ENCODE measurements at regions not wholly inside any gene's neighbourhood (a gene's known extent, or its start where the extent isn't known, plus 50 kb on each side); places are given as distances from the start of the nearest gene placed in this dataset.
"Not testable (repeated sequence)": the region's sequence is repeated elsewhere in the genome, so short reads cannot be mapped to it uniquely, and the experiment has no call there.

DNA sequence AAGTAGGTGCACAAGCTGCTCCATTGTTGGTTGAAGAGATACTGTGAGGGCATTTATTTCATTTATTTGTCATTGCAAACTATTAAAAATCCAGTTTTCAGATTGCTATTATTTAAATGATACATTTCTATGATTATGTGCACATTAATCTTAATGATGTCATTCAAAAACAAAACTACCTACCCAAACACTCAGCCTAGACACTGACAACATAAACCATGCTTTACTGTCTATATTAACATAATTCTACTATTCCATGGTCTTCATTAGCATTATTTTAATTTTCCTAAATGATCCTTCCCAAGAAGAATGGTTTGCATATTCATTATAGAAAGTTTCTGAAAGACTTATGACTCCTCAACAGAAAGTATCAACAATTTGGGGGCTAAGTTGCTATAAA is 813.0 kb upstream of the SLITRK5 start:
- no peak for DNase-seq (ENCODE audit: low read depth)

DNA sequence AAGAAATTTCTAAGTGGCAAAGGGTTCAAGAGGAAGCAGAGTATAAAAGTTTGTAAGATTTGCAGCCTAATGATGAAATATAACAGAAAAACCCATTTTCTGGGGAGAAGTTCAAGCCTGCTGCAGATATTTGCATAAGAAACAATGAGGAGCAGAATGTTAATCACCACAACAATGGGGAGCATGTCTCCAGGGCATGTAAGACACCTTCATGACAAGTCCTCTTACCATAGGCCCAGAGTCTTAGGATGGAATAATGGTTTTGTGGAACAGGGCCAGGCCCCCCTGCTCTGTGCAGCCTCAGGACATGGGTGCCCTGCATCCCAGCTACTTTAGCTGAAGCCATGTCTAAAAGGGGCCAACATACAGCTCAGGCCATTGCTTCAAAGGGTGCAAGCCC is 809.0 kb upstream of the SLITRK5 start:
- no peak for DNase-seq (ENCODE audit: low read depth)

DNA sequence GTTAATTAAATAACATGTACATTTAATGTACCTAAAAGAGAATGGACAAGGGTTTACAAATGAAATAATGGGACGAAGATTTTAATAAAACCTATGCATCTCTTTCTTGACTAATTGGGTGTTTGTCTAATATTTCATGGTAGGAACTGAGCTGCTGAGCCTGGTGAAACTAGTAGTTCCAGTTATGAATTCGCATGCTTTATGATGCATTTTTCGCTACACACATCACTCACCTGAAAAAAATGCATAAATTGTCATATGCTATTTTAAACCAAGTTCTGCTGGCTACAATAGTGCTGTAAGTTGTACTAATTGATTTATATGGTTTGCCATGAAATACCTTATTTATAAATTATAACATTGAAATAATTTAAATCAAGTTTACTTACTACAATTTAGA is 806.8 kb upstream of the SLITRK5 start:
- DNase-seq (ENCODE audit: low read depth) = no peak

DNA sequence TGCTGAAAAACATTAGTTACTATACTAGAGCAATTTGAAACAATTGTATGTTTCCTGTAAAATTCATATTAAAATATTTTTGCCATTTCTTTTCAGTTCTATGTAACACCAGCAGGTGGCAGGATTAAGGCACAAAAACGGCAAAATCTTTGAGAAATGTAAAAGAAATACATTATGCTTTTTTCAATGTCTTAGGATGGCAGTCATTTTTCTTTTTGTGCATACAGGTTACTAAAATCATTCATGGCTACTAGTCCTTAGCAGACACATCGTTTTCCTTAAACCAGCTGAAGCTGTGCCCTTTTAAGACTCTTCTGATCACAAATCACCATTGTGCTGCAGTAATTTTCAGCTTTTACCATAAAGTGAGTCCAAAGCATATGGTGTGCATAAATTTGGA is 800.7 kb upstream of the SLITRK5 start:
- DNase-seq (ENCODE audit: low read depth) = no peak

DNA sequence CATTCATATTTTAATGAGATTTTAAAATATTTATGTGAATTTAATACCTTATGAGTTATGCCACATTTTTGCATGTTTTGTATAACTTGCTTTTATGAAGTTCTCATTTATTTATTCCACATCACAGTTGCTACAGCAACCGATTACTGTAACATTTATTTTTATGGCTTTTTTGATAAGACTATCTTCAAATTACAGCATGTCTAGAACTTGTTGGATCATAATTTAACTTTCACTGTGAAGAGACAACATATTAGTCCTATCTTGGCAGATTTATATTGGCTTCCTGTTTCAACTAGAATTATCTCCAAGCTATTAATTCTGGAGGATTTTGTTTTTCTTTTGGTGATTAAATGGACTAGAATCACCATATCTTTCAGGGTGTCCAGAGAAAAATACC is 793.7 kb upstream of the SLITRK5 start:
- DNase-seq (ENCODE audit: low read depth) = no peak

DNA sequence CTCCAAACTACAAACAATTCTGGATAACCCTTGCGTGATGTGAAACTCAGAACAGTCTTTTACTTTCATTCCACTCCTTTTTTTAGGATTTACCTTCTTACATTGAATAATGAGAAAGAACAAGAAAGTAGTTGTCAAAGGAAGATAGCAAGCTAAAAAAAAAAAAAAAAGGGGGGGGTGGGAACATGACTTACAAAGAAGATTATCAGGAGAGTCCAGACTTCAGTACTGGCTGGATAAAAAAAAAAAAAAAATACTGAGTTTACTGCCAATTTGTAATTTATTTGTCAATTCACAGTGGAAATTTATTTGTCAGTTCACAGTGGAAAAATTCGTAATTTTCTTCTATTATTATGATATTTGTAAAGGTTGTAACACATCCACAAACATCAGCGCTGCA is 792.4 kb upstream of the SLITRK5 start:
- DNase-seq (ENCODE audit: low read depth) = no peak

DNA sequence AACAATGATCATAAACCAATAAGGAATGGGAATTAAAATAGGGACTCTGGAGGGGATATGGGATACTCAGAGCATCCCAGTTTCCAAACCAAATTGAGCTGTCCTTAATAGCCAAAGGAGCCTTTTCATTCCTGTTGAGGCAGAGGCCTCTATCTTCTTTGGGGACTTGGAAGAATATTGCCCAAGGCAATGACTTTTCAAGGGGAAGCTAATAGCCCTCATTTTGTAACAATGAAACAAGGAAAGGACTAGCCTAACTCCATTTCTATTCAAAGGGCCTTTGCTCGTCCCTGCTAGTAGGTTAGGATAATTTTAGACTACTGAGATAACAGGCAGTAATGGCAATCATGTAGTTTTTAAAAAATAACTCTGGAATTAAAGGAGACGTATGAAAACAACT is 789.8 kb upstream of the SLITRK5 start:
- no peak for DNase-seq (ENCODE audit: low read depth)

DNA sequence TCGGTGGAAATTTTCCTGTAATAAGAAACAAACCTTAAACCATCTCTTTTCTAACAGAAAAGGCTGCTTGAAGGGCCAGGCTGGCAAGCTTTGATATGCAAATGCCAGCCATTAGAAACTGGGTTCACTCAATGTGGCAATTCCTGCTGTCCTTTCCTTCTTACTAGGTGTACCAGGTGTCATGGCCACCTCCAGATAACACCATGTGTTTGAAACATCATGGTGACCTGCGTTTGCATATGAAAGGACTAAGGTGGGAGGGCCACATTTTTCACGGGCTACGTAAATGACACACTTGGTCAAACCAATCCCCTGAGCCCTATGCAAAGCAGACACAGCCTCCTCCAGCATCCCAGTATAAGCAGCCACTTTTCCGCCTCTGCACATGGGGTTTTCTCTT is 789.1 kb upstream of the SLITRK5 start:
- no peak for DNase-seq (ENCODE audit: low read depth)

DNA sequence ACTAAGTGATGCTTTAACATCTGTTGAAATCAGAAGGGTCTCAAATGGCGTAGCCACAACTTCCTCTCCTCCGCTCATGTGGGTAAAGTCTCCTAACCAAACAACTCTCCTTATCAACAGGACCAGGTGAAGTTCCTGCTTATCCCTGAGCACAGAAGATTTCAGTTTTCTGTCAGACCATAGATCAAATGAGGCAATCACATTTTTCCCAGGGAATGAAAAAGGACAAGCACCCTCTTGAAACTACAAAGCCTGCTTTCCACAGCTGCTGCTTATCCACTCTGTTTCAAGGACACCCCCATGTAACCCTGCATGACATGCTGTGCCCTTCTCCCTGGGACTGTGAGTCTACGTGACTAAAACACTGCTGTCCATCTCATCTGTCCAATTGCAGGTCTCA is 788.3 kb upstream of the SLITRK5 start:
- DNase-seq (ENCODE audit: low read depth) = no peak

DNA sequence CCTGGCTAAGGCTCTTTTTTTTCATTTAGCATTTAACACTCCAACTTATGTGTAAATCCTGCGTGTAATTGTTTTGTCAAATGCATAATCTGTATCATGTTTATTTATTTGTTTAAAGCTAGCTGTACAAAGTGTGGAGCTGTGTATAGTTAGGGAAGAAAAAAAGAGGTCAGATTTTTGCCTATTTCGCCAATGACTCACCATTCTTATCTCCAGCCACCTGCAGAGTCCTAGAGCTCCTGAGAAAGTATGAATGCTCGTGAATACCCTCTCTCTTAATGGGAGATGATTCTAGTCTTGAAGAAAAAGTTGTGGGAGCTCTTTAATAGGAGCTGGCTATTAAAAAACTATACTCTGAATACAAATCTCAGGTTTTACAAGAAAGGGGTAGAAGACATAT is 778.8 kb upstream of the SLITRK5 start:
- DNase-seq (ENCODE audit: low read depth) = no peak

DNA sequence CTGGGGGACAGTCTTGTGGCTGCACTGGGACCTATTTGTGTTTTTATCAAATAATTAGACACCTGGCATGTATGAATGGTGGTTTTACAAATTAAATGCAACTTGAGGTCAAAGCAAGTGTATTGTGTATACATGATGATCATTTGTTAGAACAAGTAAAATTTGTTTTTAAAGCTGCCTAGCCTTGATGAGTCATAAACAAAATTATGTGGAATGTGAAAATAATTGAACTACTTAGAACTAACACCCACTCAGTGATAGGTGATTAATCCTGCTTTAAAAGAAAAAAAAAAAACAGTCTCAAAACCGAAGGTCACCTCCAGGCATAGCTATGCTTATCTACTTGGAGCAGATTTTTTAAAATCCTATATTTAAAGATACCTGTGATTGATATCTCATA is 770.3 kb upstream of the SLITRK5 start:
- DNase-seq (ENCODE audit: low read depth) = no peak

DNA sequence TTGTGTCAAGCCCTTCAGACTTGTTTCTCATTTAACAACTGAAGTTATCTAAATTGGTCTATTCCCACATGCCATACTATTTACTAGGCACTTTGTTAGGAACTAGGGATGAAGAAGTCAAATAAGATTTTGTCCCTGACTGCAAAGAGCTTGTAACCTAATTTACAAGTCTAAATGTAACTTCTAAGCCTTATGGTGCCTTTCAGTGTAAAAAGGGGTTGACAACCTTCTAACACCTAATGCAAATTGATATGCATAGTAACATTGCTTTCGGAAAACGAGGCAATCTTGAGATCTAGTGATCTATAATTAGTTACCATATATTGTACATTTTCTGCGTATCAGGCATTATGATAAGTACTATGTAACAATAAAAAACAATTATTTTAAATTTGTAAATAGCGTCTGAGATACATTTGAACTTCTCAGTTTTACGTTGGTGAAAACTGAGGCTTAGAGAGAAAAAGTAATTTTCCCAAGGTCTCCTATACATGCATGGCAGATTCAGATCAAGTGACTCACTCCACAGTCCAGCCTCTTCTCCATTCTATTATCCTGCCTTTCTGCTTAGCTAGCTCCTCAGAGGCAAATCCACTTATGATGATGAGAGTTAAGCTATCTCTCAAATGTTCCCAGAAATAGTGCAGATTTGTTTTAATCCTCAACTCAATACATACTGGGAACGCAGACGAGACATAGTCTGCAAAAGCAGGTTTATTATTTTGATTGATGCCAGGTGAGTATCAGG is 764.9 kb upstream of the SLITRK5 start:
- DNase-seq (ENCODE audit: low read depth) = no peak

DNA sequence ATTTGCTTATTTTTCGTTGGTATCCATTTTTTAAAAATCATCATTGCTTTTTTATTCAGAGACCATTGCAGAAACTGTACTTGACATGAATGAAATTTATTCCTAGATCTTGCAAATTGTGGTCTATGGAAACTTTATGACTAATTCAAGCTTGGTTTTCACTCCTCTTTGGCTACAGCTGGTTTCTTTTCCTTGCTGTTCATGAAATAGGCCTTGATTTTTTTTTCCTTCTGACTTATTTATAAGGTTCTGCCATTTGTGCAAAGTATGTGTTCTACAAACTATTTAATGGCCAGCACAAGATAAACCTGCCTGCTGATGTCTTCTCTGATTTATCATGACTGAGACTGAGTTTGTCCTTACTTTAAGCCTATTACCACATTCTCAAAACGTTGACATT is 764.0 kb upstream of the SLITRK5 start:
- no peak for DNase-seq (ENCODE audit: low read depth)

DNA sequence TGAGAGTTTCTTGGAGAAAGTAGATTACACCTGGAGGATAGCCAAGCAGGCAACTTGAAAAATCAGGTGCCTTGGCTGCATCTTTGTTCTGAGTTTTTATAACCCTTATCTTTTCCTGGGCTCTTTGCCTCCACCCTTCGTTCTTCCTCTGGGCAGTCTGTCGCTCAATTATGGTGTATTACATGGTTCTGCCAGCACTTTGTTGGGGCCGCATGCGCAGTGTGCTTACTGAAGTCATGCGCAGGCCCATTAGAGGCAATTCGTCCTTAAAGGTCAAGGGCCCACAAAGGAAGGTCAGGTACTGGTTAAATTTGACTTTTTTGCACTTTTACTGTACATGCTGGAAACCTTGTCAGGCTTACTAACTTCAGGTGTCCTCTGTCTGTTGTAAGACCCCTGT is 761.9 kb upstream of the SLITRK5 start:
- no peak for DNase-seq (ENCODE audit: low read depth)

DNA sequence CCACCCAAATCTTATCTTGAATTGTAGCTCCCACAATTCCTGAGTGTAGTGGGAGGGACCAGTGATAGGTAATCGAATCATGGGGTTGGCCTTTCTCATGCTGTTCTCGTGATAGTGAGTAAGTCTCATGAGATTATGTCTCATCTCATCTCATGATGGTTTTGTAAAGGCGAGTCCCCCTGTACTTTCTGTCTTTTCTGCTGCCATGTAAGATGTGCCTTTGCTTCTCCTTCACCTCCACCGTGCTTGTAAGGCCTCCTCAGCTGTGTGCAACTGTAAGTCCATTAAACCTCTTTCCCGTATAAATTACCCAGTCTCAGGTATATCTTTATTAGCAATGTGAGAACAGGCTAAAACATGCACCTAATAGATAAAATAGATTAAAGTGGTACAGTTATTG is 756.4 kb upstream of the SLITRK5 start:
- no peak for DNase-seq (ENCODE audit: low read depth)

DNA sequence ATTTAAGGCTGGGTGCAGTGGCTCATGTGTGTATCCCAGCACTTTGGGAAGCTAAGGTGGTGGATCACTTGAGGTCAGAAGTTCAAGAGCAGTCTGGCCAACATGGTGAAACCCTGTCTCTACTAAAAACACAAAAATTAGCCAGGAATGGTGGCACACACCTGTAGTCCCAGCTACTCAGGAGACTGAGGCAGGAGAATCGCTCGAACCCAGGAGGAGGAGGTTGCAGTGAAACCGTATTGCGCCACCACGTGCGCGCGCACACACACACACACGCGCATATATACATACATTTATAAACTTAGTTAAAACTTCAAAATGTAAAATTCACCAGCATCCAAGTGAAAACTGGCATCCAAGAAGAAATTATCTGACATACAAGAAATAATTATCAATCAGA is 753.7 kb upstream of the SLITRK5 start:
- not testable (repeated sequence) for DNase-seq (ENCODE audit: low read depth)

DNA sequence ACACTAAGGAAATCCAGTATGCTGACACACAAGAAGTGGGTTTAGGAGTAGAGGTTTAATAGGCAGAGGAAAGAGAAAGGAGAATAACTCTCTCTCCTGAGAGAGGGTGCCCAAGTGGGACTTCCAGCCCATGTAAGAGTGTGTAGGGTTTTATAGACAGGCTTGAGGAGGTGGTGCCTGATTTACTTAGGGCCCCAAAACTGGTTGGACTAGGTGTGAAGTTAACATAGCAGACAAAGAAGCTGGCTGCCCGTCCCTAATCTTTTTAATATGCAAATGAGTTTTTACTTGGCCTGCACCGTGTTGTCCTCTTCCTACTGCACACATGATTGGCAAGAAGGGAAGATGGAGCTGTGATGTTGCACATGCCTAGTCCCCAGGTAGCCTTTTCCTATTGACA is 752.5 kb upstream of the SLITRK5 start:
- no peak for DNase-seq (ENCODE audit: low read depth)

DNA sequence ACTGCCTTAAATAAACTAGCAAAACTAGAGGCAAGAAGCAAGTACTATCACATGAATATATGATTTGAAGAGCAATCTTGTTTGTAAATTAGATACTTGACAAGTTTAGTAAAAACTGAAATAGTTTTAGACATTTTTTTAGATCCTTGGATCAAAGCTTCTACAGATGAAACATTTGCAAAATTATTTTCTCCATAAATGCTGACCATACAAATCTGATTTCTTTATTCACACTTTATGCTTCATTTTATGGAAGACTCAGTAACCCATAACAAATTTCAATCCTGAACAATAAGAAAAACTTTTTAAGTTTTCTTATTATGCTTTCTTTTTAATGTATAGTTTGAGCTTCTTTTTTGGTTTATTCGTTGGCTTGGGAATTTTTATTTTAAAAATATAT is 750.2 kb upstream of the SLITRK5 start:
- no peak for DNase-seq (ENCODE audit: low read depth)

DNA sequence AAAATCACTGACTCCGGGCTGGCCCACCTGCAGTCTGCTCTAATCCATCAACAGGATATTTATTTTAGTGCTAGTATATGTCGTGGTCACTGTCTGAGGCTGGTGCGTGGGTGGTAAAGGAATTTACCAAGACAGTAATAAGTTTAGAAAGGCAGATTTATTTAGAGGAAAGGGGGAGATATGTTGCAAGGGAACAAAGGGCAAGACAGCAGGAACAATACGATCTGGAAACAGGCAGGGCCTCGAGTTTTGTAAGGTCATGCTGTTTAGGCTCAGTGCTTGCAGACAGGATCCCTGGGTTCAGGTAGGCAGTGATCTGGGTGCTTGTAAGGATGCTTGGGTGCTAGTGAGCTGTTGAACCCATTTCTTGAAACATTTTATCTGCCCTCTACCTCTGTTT is 748.2 kb upstream of the SLITRK5 start:
- DNase-seq (ENCODE audit: low read depth) = no peak

DNA sequence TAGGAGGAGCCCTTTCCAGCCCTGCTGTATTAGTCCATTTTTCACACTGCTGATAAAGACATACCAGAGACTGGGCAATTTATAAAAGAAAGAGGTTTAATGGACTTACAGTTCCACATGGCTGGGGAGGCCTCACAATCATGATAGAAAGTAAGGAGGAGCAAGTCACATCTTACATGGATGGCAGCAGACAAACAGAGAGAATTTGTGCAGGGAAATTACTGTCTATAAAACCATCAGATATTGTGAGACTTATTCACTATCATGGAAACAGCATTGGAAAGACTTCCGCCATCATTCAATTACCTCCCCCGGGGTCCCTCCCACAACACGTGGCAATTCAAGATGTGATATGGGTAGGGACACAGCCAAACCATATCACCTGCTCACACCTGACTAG is 744.3 kb upstream of the SLITRK5 start:
- not testable (repeated sequence) for DNase-seq (ENCODE audit: low read depth)

DNA sequence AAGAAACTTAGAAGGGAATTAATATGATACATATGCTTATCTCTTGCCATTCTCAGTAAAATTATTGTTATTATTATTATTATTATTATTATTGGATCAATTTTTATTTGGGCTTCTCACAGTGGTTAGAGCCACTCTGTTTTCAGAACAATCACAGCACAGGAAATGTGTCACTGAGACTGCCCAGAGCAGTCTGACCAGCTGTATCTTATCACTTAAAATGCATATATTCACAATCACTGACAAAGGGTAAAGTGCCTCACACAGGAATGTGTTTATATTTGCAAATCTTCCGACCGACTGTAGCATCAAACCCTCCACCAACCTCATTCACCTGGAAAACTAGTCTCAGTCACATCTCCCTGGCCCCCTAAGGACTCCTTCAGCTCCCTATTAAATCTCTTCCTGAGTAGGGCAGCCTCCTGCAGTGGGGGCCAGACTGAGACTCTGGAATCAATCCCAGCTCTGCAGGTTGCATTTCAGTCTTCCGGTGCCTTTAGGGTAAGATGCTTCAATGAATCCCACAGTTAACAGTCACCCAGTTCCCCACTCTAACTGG is 738.3 kb upstream of the SLITRK5 start:
- no peak for DNase-seq (ENCODE audit: low read depth)

DNA sequence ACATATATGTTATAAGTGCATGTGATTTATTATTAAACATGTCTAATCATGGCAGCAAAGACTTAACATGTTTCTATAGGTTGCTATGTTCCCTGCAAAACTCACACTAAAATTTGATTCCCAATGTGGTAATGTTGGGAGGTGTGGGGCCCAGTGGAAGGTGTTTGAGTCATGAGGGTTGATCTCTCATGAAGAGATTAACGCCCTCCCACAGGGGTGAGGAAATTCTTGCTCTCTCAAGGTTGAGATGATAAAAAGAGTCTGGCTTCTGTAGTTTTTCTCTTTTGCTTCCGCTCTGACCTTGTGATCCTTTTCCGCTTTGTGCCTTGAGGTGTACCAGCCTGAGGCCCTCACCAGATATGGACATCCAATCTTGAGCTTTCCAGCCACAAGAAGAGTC is 737.5 kb upstream of the SLITRK5 start:
- no peak for DNase-seq (ENCODE audit: low read depth)

DNA sequence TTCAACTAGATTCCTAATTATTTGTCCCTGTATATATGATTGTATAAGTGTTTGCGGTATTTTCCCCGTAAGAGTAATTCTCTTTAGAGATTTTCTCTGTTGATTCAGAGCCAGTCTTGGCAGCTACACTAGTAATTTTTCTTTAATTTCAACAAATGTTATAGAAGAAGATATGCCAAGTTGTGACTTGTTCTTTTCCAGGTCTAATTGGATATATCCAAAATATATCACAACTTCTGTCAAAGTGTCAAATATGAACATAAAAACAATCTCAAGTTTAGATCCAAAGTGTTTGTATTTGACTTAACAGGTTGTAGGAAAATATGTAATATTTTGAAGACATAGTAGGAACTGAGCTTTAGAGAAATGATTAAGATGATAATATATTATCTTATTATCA is 733.9 kb upstream of the SLITRK5 start:
- no peak for DNase-seq (ENCODE audit: low read depth)

DNA sequence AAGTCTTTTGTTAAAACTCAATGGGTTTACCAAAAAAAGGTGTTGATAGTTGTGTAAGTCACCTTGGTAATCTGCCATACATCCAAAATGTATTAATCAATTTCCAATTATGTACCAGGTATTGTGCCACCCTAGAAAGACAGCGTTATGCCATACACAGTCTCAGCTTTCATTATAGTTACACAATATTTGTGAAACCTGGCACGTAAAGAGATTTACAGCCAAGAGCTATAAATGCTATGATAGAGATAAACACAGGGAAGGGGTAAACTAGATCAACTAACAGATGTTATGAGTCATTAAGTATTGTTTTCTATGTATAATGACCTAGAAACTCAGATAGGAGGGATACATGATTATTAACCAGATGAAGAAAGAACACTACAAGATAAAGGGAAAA is 725.6 kb upstream of the SLITRK5 start:
- DNase-seq (ENCODE audit: low read depth) = no peak
